GM12892 (cell line): ENCODE measurements at regions not wholly inside any gene's neighbourhood (a gene's known extent, or its start where the extent isn't known, plus 50 kb on each side); places are given as distances from the start of the nearest gene placed in this dataset.

Source experiments
- DNase-seq: peaks from one replicate; pipeline ENCODE4 v3.0.0; 2011; ENCODE audit not compliant: insufficient read length
- FAIRE-seq: peaks from 2 replicates; lab custom pipeline; 2011; peaks lifted over from hg19 to GRCh38; lab: Jason Lieb, UNC
- POLR2A ChIP-seq: IDR thresholded peaks from 2 replicates; pipeline ENCODE4 v1.6.1; 2011; ENCODE audit warnings: low read depth, low read length, control low read depth
- POLR2AphosphoS5 ChIP-seq: IDR thresholded peaks from 2 replicates; pipeline ENCODE4 v1.6.1; 2011; ENCODE audit warnings: low read depth, low read length, control low read depth
- TAF1 ChIP-seq: IDR thresholded peaks from 2 replicates; pipeline ENCODE4 v1.6.1; 2011; ENCODE audit warnings: low read depth, mild to moderate bottlenecking, control low read depth, low read length, borderline replicate concordance

- FAIRE-seq (no peak), DNase-seq (no peak)
- TF ChIP-seq POLR2A, result no peak
- no peak for TF ChIP-seq POLR2AphosphoS5
- no peak for TF ChIP-seq TAF1
These were observed 52.2 kb upstream of the ABCA1 start for GRCh38 chr9:104980039-104980654.

- no peak for DNase-seq
- FAIRE-seq, result no peak
- TF ChIP-seq TAF1 (no peak), POLR2A (no peak), POLR2AphosphoS5 (no peak)
These were observed 53.7 kb upstream of the ABCA1 start for GRCh38 chr9:104981543-104982129.

DNA sequence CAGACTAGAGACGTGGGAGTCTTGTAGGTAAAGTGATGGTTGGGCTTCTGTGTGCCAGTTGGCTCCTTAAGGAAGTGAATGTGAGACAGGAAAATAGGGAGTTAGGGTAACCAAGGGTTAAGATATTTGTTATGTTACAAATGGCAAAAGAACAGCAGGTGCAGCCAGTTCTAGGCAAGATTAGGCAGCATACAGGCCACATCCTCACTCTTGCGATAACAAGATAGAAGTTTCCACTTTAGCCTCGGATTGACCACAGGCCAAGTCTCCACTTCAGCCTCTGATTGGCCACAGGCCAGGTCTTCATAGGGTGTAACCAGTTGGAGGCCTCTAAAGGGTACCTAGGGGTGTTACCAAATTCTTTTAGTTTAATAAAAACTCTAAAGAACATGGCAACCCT, 54.6 kb upstream of the ABCA1 start:
- FAIRE-seq, result no peak
- TF ChIP-seq POLR2A (no peak), TAF1 (no peak), POLR2AphosphoS5 (no peak)
- DNase-seq, result no peak

- TF ChIP-seq POLR2AphosphoS5 (no peak), TAF1 (no peak), POLR2A (no peak)
- DNase-seq (no peak), FAIRE-seq (no peak)
These were observed 55.5 kb upstream of the ABCA1 start for GRCh38 chr9:104983491-104983890.

DNA sequence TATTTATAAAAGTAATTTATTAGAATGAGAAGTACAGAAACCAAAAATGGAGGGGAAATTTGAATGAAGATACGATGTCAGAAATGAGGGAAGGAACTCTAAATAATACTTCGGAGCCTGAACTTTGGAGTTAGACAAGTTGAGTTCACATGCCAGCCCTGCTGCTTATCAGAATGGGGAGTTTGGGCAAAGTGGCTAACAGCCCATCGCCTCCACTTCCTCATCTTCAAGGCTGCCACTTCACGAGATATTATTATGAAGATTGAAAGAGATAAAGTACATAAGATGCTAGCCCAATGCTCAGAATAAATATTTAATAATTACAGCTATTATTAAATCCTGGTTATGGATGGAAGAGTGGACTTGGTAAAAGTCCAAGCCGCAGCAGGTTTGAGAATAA, 56.2 kb upstream of the ABCA1 start:
- no peak for FAIRE-seq
- no peak for DNase-seq
- TF ChIP-seq POLR2A, result no peak

GRCh38 chr9:104984542-104984941, 56.6 kb upstream of the ABCA1 start:
- TF ChIP-seq POLR2AphosphoS5, result no peak
- TF ChIP-seq TAF1, result no peak
- TF ChIP-seq POLR2A, result no peak
- FAIRE-seq, result no peak
- no peak for DNase-seq

DNA sequence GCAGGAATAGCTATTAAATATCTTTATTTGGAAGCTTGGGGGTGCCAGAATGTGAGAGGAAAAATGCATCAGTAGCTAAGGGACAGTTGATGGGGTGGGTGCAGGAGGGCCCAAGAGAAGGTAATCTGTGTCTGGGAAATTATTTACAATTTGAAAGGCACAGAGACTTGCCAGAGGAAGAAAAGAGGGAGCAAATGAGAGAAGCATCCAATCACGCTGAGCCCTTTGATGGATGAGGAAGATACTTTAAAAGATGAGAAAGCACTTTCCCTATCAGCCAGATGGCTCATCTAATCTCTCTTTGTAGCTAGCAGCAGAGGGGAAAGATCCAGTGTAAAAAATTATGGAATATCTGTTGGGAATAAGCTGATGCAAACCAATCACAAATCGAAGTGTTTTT, 57.0 kb upstream of the ABCA1 start:
- FAIRE-seq (no peak), DNase-seq (no peak)
- TF ChIP-seq POLR2A, result no peak
- no peak for TF ChIP-seq TAF1
- no peak for TF ChIP-seq POLR2AphosphoS5

DNA sequence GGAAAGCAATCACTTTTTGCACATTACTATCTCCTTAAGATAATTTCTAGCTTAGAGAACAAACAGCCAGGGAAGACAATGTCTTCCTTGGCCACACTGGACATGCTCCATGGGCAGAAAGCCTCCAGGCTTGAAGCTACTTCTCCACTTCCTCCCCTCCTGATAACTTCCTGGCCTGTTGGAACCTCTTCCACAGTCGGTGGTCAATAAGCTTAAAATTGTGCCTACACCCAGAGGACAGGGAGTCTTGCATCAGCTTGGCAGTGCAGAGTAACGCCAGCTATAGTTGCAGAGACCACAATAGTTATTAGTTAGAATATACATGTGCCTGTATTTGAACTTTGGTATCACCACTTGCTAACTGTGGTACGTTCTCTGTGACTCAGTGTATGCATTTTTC, 58.1 kb upstream of the ABCA1 start:
- FAIRE-seq (no peak), DNase-seq (no peak)
- TF ChIP-seq POLR2AphosphoS5 (no peak), TAF1 (no peak), POLR2A (no peak)

GRCh38 chr9:104987743-104988142, 59.8 kb upstream of the ABCA1 start:
- no peak for FAIRE-seq
- no peak for DNase-seq
- TF ChIP-seq TAF1 (no peak), POLR2A (no peak), POLR2AphosphoS5 (no peak)

DNA sequence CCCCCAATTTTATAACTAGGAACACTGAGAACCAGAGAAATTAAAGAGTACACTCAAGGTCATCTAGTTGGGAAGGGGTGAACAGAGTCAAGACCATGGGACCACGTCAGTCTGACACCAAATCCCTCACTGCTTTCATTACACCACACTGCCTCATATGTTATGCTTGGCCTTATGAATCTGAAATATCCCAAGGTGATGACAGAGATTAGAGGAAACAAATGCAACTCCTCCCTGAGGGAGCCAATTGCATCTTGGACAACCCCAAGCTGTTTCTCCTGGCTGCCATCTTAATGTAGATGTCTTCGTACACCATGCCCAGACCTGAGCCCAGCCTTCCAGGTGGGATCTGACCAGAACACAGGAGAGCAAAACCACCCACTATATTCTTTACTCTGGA, 60.6 kb upstream of the ABCA1 start:
- DNase-seq (no peak), FAIRE-seq (no peak)
- TF ChIP-seq POLR2A (no peak), POLR2AphosphoS5 (no peak), TAF1 (no peak)

DNA sequence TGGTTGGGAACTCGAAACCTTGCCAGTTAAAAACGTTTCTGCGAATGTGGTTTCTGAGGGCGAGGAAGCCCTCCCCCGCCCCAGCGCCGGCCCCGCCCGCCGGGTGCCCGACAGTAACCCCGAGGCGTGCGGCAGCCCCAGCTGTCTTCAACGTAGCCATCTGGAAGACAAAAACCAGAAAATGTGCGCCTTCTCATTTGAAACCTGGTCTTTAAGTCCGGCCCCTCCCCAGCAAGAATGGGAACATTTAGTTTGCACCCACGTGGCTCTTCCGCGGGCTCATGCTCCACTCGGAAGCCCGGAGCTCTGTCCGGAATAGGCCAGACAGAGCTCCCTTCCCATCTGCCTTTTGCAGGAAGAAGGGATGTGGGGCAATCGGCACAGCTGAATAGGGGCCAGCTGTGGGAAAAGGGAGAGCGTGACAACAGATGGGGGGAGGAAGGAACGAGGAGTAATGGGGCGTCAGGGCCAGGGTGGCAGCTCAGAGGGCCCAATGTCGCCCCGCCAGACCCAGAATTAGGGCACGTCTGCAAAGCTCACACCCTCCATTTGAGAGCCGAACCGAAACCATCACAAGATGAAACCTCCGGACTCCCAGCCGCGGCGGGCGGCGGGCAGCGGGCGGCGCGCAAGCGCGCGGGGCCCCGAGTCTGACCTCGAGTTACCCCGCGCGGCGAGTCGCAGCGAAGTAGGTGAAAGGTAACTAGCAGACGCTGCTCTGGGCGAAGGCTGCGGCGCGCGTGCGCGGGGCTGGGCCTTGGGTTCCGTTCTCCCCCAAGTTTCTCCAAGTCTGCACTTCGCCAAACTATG, 63.4 kb upstream of the ABCA1 start:
- DNase-seq, result peak; percentile 33
- peak; percentile 48 for FAIRE-seq
- no peak for TF ChIP-seq TAF1
- no peak for TF ChIP-seq POLR2A
- no peak for TF ChIP-seq POLR2AphosphoS5

DNA sequence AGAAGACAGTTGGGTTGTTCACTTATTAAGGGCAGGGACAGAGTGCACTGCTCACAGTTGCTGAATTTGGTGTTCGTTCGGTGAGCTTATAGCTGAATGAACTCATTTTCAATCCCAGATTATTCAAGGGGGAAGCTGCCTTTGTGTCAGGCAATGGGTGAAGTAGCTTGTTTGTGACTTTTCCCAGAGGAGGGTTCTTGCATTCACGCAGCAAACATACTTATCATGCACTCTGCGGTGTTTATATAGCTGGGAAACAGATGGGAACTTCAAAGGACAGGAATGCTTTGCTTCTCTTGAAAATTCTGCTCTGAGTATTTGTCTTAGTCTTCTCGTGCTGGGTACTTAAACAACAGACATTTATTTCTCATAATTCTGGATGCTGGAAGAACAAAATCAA, 64.7 kb upstream of the ABCA1 start:
- no peak for DNase-seq
- no peak for FAIRE-seq

More for the DNA sequence above, 64.7 kb upstream of the ABCA1 start:
- no peak for TF ChIP-seq TAF1
- no peak for TF ChIP-seq POLR2AphosphoS5
- no peak for TF ChIP-seq POLR2A
